ENCODE measurements at regions not wholly inside any gene's neighbourhood (a gene's known extent, or its start where the extent isn't known, plus 50 kb on each side); places are given as distances from the start of the nearest gene placed in this dataset.

DNA sequence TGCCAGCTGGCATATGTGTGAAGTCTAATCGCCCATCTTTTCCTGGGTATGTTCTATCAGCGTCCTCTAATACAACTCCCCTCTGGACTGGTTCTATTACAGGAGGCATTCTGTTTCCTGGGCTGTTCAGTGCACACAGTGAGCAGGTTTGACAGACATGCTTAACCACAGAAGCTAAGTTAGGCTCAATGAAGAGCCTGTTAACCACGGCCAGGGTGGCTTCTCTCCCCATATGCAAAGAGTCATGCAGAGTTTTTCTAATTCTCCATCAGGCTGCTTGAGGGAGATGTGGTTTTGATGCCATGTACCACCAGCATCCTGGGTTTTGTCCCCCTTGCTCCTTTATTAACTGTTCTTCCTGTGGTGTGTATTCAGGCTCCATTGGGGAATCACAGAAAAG, 57.2 kb upstream of the ALOX12 start:
- in situ Hi-C loops (cut with MboI; ENCODE audit: low sequenced_read_pairs), result no loop called here

DNA sequence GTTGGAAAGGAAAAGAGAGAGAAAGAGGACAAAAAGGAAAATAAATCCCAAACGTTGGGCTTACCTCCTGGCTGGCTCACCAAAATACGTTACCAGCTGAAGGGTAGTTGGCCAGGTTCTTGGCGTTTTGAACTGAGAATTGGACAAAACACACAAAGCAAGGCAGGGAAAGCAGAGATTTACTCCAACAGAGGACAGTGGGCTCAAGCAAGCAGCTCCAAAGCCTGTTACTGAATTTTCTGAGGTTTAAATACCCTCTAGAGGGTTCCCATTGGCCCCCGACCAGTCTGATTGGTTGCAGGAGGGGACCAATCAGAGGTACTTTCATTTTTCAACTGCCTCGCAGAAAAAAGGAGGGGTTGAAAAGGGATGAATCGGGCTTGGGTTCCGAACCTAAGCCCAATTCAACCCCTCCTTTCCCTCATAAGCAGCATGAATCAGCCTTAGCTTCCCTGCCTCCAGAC, 55.6 kb upstream of the ALOX12 start:
- in situ Hi-C loops (cut with MboI; ENCODE audit: low sequenced_read_pairs), result no loop called here

DNA sequence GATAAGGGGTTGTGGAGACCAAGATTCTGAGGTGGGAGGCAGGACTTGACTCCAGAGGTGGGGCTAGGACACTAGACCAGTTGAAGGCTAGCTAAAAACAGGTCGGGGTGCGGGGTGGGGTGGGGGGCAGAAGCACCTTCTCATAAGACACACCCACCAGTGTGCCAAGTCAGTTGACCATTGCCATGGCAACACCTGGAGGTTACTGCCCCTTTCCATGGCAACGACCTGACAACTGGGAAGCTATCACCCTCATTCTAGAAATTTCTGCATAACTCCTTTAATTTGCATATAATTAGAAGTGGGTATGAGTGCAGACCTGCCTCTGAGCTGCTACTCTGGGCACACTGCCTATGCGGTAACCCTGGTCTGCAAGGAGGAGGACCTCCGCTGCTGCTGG, 53.9 kb upstream of the ALOX12 start:
- in situ Hi-C loops (cut with MboI; ENCODE audit: low sequenced_read_pairs), result no loop called here

DNA sequence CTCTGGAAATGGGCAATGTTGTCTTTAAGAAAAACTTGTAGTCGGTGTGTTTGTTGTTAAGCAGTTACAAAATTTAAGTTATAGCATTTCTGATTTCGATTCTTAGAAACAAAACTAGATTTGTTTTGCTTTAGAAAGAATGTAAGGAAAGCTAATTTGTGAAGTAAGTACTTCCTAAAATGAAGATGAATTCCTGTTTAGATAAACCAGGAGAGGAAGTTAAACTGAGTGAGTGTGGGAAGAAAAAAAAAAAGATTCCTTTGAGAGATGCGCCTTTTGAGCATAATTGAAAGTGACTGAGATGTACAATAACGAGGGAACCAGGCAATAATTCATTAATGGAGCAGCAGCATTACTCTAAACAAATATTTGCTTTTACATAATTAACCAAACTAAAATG, 52.4 kb upstream of the ALOX12 start:
- in situ Hi-C loops (cut with MboI; ENCODE audit: low sequenced_read_pairs), result no loop called here

Data from HL-60/S4 (cell line).